Adrenal gland (tissue), 9 donors: ENCODE measurements at regions not wholly inside any gene's neighbourhood (a gene's known extent, or its start where the extent isn't known, plus 50 kb on each side); places are given as distances from the start of the nearest gene placed in this dataset.

Experiments used
- DNase-seq, 7 donors: peaks; one replicate each; pipeline ENCODE4 v3.0.0-alpha.2; 2019 to 2020
- H3K27ac ChIP-seq, 5 donors: fragments of 200-600 bp; sonication (generic) in 4 of 5; 1 replicate in 3 of 5; 2 replicates in 2 of 5; pipeline versions ENCODE4 v1.5.1 to v1.8.0; 2016 to 2020; ENCODE audit warnings: mild to moderate bottlenecking in 1 of 5
- H3K27me3 ChIP-seq: fragments of 200-600 bp; 2 replicates; pipeline ENCODE4 v1.8.0; 2021
- H3K36me3 ChIP-seq, 2 donors: fragments of 200-600 bp; replicated peaks in 1 of 2; 1 replicate in 1 of 2; 2 replicates in 1 of 2; pipeline versions ENCODE4 v1.5.1 to v1.8.0; 2018 to 2022
- H3K4me1 ChIP-seq, 2 donors: fragments of 200-600 bp; replicated peaks in 1 of 2; 1 replicate in 1 of 2; 2 replicates in 1 of 2; pipeline versions ENCODE4 v1.5.1 to v1.8.0; 2018 to 2021
- H3K4me3 ChIP-seq, 4 donors: fragments of 200-600 bp; sonication (generic) in 3 of 4; one replicate each; pipeline ENCODE4 v1.5.1; 2016 to 2018
- H3K9me3 ChIP-seq, 3 donors: fragments of 200-600 bp; sonication (generic) in 1 of 3; replicated peaks in 1 of 3; 1 replicate in 2 of 3; 2 replicates in 1 of 3; pipeline versions ENCODE4 v1.5.1 to v1.8.0; 2016 to 2021
- POLR2A ChIP-seq, 2 donors: fragments of 450-650 bp; IDR thresholded peaks; one replicate each; pipeline ENCODE4 v1.6.1; 2017; ENCODE audit warnings: antibody characterized with exemption in 2 of 2, mild to moderate bottlenecking in 2 of 2, moderate library complexity in 1 of 2
- WGBS, 4 donors: extraction: QIAGEN DNeasy Blood & Tissue Kit in 2 of 4; methylation state at CpG; one replicate each; pipeline versions ENCODE4 v1.1.5 to v1.1.7; 2013 to 2017; 5-methylcytosine and 5-hydroxymethylcytosine counted together
- intact Hi-C, 2 donors: fragments of 100-400 bp; cut with DNase I; formaldehyde crosslinking; loops; one replicate each; pipeline versions ENCODE4 v1.14.1 to v1.15.0; 2022 to 2023
- TF ChIP-seq, protein P1 (sequence below), 6 experiments: fragments of 450-650 bp in 4 of 6; fragments of 200-600 bp in 2 of 6; sonication (generic) in 1 of 6; IDR thresholded peaks; 1 replicate in 5 of 6; 2 replicates in 1 of 6; pipeline versions ENCODE4 v1.5.1 to v1.8.0; 2016 to 2021; ENCODE audit warnings: antibody characterized with exemption in 6 of 6, mild to moderate bottlenecking in 2 of 6, moderate library complexity in 1 of 6
- donor health status: healthy with polysubstance abuse.
- donor health status: Bipolar disorder and iron deficiency.
- donor health status: DM: yes; HTN: yes; CAD: no.
- donor health status: DM: no; HTN: no; CAD: no.
- donor health status: DM: no; HTN: no; CAD: no.

GRCh38 chr10:130557181-130557845 lies 421.1 kb downstream of the GLRX3 start:
- Histone ChIP-seq H3K4me3 (no peak overlapping the region), H3K27me3 (no peaks in the 10 kb centered on the region), H3K9me3 (no peaks in the 10 kb centered on the region), H3K36me3 (no peaks in the 10 kb centered on the region), H3K27ac (no peak overlapping the region), H3K4me1 (no peaks in the 10 kb centered on the region)
- intact Hi-C loops, result no loop called here
- TF ChIP-seq, protein P1, sequence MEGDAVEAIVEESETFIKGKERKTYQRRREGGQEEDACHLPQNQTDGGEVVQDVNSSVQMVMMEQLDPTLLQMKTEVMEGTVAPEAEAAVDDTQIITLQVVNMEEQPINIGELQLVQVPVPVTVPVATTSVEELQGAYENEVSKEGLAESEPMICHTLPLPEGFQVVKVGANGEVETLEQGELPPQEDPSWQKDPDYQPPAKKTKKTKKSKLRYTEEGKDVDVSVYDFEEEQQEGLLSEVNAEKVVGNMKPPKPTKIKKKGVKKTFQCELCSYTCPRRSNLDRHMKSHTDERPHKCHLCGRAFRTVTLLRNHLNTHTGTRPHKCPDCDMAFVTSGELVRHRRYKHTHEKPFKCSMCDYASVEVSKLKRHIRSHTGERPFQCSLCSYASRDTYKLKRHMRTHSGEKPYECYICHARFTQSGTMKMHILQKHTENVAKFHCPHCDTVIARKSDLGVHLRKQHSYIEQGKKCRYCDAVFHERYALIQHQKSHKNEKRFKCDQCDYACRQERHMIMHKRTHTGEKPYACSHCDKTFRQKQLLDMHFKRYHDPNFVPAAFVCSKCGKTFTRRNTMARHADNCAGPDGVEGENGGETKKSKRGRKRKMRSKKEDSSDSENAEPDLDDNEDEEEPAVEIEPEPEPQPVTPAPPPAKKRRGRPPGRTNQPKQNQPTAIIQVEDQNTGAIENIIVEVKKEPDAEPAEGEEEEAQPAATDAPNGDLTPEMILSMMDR (IDR thresholded peaks at IDR 0.05), result no peak
- no peak for TF ChIP-seq POLR2A (IDR thresholded peaks at IDR 0.05)
- DNase-seq, result no peak
- 52 to 64% (median 54%) methylated on average over 6 to 8 of the region's 8 CpGs for WGBS, 4 donors

DNA sequence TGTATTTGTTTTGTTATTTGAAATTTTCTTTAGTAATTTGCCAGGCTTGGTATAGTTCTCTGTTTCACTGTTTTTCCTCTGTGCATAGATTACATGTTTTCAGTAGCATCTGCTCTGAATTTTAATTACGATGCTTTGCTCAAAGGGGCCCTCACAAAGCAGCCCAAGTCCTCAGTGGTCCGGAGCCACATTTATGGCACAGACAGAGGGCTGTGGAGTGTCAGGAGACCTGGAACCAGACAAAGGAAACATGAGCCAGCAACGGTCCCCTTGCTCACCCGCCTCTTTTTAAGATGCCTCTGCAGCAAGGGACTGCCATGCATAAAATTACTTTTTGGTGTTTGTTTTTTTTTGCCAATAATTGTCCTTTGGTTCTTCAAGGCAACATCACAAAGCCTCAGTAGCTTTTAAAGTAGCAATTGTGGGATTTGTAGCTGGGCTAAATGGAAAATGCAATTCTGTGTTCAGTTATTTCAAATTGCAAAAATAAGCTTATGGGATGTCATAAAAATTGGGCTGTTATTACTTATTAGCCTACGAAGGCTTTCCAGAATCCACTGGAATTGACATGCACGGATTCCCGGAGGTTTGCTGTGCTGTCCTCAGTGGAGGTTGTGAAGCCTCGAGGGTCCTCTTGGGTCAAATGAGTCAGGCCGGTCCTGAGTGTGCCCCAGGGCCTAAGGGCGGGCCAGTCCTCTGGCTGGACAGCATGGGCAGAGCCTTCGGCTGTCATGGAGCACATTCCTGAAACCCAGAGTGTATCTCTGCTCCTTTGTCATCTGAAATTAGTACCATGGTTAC lies 422.8 kb downstream of the GLRX3 start:
- no peaks in the 10 kb centered on the region for H3K4me1 ChIP-seq
- intact Hi-C loops, result no loop called here
- DNase-seq, result no peak
- no peaks in the 10 kb centered on the region for H3K36me3 ChIP-seq
- no peak overlapping the region for H3K4me3 ChIP-seq
- no peaks in the 10 kb centered on the region for H3K27me3 ChIP-seq
- no peaks in the 10 kb centered on the region for H3K9me3 ChIP-seq
- WGBS, 4 donors, result 50 to 75% (median 69%) methylated on average over 11 of the region's 11 CpGs
- TF ChIP-seq, protein P1 (IDR thresholded peaks at IDR 0.05), result no peak
- no peak for TF ChIP-seq POLR2A (IDR thresholded peaks at IDR 0.05)
- no peak overlapping the region for H3K27ac ChIP-seq

DNA sequence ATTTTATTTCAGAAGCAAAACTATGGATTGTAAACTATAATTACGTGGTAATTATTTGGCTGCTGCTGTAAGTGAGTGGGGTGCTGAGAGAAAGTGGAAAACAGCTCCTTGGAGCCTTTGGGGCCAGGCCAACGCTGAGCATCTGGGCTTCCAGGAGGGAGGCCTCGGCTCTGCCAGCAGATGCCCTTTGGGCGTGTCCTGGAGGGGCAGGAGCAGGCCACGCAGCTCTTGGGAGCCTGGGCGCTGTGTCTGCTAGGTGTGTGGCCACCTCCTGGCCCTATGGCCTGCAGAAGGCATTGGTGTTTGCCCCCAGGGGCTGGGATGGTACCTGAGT lies 423.3 kb downstream of the GLRX3 start:
- Histone ChIP-seq H3K27me3 (no peaks in the 10 kb centered on the region), H3K36me3 (no peaks in the 10 kb centered on the region), H3K9me3 (no peaks in the 10 kb centered on the region), H3K4me1 (no peaks in the 10 kb centered on the region), H3K27ac (no peak overlapping the region), H3K4me3 (no peak overlapping the region)
- 63 to 77% (median 74%) methylated on average over 6 of the region's 6 CpGs for WGBS, 4 donors
- TF ChIP-seq, protein P1 (IDR thresholded peaks at IDR 0.05), result no peak
- TF ChIP-seq POLR2A (IDR thresholded peaks at IDR 0.05), result no peak
- no peak for DNase-seq
- intact Hi-C loops, result no loop called here

DNA sequence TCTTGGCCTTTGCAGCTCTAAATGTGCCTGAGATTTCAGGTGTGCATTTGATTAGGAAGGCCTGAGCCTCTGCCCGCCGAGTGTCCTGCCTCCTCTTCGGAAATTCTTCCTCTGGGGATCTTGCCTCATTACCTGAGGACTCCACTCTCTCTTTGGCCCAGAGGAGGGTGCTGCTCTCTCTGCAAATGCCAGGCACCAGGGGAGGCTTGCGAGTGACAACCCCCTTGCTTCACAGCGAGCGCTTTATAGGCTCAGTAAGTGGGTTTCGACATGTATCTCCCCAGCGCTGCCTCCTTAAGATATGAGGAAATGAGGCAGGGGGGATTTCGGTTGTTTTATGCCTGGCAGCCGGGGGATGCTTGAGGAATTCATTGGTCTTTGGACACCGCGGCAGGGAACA lies 423.9 kb downstream of the GLRX3 start:
- TF ChIP-seq POLR2A (IDR thresholded peaks at IDR 0.05), result no peak
- TF ChIP-seq, protein P1 (IDR thresholded peaks at IDR 0.05), result no peak
- intact Hi-C loops, result no loop called here
- H3K27me3 ChIP-seq, result no peaks in the 10 kb centered on the region
- H3K4me3 ChIP-seq, result no peak overlapping the region
- H3K4me1 ChIP-seq, result no peaks in the 10 kb centered on the region
- no peak overlapping the region for H3K27ac ChIP-seq
- no peak for DNase-seq
- no peaks in the 10 kb centered on the region for H3K9me3 ChIP-seq
- WGBS, 4 donors, result 70 to 90% (median 79%) methylated on average over 9 to 12 of the region's 12 CpGs
- H3K36me3 ChIP-seq, result no peaks in the 10 kb centered on the region
